NCI-H1436 treated with DMSO at 0.1 percent for 48 hours (cell line): ENCODE measurements at regions not wholly inside any gene's neighbourhood (a gene's known extent, or its start where the extent isn't known, plus 50 kb on each side); places are given as distances from the start of the nearest gene placed in this dataset.
"Not testable (repeated sequence)": the region's sequence is repeated elsewhere in the genome, so short reads cannot be mapped to it uniquely, and the experiment has no call there.

Experiments
- DNase-seq: peaks from one replicate; lab custom pipeline; 2025; lab: John Stamatoyannopoulos, UW

GRCh38 chr22:49413146-49413545, 414.5 kb downstream of the BRD1 start:
- DNase-seq, result no peak

- no peak for DNase-seq
Measured at GRCh38 chr22:49412236-49412635, 415.4 kb downstream of the BRD1 start.

GRCh38 chr22:49411236-49411635, 416.4 kb downstream of the BRD1 start:
- DNase-seq, result no peak

DNA sequence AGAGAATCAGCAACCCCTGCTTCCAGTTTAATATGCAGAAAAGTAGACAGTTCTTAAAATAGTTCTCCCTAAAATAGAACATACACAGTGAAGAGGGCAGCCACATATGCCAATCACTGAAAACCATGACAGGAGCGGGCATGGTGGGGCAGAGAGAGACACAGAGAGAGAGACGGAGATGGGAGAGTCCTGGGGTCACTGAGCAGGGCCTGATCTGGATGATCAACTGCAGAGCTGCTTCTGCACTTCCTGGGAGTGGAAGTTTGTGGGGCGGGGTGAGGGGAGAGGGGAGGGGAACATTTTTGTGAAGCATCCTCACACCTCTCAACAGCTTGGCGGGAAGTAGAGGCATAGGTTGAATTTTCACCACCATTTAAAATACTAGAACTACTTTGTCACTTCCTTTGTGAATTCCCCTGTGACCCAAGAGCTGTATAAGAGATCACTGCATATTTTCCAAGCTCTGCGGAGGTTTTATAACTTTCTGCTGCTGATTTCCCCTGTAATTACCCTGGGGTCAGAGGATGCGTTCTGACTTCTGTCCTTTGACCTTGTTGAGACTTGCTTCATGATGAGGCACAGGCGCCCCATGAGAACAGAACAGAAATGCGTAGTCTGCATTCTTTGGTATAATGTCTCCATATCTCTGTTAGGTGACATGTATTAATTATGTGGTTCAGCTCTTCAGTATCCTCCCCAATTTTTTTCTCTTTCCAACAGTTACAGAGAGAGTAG, 419.4 kb downstream of the BRD1 start:
- no peak for DNase-seq

DNA sequence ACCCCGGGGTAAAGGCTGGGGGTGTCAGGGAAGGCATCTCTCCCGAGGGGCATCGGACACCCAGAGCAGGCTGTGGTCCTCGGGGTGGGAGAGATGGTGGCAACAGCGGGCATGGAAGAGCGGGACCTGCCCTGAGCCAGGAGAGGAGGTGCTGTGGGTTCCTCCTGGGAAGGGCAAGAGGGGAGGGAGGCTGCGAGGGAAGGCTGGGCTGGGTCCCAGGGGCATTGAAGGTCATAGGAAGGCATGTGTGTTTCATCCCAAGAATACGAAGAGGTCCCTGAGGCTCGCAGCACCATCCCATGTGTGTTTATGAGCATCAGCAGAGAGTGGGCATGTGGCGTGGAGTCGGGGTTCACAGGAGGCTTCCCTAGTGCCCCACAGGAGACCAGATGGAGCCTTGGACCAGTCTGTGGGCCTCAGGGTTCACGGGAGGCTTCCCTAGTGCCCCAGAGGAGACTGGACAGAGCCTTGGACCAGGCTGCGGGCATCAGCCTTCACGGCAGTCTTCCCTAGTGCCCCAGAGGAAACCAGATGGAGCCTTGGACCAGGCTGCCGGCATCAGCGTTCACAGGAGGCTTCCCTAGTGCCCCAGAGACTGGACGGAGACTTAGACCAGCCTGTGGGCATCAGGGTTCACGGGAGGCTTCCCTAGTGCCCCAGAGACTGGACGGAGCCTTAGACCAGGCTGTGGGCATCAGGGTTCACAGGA, 420.6 kb downstream of the BRD1 start:
- DNase-seq, result no peak

DNA sequence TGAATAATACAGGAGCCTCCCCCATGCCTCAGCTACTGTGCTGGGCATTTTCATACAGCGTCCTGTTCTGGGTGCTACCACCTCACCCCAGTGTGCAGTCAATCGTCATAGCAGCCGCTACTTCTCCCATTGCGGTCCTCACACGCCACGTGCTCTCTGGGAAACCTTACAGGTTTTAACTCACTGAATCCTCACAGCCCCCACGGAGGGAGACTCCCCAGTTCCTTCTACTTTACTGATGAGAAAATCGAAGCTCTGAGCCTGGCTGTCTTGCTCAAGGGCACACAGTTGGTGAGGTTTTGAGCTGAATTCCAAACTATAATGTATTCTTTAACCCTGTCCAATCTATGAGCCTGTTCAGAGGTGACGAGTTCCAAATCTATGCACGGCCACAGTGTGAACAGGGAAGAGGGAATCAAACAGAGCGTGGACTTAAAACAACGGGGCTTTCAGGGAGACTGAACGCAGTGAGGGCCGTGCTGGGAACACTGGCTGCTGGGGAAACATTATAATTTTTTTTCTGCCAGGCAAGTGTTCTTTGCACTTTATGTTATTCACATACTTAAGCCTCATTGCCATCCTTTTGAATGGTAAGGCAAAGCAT, 421.5 kb downstream of the BRD1 start:
- no peak for DNase-seq

DNA sequence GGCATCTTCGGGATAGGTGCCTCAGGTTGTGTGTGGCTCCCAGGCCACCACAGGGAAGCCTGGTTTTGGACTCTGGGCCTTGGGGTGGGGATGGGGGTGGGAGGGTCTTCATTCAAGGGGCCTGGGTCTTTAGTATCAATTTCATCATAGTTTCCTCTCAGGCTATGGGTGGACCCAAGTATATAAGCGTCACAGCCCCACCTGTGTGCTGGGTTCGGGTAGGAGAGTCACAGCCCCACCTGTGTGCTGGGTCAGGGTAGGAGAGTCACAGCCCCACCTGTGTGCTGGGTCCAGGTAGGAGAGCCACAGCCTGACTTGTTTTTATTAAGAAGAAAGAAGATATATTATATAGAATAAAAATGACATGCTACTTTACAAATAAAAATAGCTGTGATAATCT, 422.1 kb downstream of the BRD1 start:
- no peak for DNase-seq

- DNase-seq, result no peak
Measured at GRCh38 chr22:49404576-49405241, 423.0 kb downstream of the BRD1 start.

DNA sequence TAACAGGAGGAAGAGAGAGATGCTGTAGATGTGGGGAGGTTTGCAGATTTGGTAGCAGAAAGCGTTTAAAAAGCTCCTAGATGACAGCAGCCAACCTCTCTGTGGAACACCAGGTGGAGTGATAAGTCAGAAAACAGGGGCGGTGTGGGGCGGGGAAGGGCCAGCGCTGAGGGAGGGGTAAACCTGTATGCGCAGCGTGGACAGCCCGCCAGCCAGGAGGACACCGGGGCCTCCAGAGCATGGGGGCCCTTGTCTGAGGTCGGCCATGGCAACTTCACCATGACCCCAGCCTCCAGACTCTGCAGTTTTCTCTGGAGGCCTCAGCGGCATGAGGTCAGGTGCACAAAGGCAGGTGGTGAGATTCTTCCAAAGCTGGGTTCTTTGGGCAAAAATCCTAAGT, 423.7 kb downstream of the BRD1 start:
- no peak for DNase-seq

GRCh38 chr22:49403102-49403501, 424.6 kb downstream of the BRD1 start:
- DNase-seq, result no peak

GRCh38 chr22:49402169-49402568, 425.5 kb downstream of the BRD1 start:
- DNase-seq, result no peak

DNA sequence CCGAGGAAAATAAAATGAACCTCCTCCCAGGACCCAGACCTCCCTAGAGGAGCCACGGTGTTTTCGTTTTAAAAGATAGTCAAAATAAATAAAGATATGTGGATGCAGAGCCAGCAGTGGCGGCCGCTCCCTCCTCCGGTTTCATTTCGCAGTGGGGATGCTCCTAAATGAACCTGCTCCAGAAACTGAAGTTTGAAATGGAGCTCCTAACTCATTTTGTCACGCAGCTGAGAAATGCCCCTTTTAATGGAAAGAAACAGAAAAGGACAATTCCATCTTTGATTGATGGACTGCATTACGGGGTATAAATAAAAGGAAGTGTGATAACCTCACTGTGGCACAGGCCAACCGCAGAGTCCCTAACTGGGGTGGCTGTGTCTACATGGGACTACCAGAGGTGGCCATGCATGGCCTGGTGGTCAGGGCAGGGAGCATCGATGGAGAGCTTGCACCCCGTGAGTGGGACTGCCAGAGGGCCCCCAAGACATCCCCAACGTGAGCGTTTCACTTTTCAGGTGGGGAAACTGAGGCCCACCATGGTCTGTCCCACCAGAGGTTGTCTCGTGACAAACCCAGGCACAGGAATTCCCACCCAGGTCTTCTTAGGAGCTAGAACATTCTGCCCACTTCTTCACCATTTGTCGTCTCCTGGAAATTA, 426.6 kb downstream of the BRD1 start:
- no peak for DNase-seq

DNA sequence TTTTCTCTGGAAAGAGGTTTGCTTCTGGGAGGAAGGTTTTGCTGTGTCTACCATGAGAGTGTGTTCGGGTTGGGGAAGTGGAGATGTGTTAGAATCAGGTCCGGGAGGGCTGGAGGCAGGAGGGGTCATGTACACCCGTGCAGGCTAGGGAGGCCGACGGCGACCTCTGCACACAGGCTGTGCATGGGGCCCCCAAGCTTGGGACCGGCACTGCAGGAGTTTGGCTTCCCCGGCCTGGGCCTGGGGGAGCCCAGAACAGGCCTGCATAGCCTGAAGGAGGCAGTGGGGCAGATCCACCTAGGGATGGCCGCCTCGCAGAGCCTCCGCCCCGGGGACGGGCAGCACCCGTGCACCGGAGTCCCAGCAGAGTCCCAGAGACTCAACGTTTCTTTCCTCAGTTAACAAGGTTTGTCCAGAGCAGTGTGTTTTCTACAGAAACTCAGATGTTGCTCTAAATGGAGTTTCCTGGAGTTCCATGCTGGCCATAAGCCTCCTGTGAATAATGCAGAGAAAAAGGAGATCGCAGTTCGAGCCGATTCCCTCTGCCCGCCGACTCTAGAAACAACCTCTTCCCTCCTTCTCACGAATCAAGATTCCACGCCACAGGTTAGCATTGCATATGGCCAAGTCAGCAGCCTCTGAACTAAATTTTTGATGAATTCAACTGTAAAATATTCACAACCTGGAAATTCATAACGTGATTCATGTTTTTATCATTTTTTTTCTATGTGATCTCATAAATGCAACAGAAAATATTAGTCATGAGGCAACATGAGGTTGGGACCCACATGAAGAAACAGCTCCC, 427.3 kb downstream of the BRD1 start:
- DNase-seq, result no peak

DNA sequence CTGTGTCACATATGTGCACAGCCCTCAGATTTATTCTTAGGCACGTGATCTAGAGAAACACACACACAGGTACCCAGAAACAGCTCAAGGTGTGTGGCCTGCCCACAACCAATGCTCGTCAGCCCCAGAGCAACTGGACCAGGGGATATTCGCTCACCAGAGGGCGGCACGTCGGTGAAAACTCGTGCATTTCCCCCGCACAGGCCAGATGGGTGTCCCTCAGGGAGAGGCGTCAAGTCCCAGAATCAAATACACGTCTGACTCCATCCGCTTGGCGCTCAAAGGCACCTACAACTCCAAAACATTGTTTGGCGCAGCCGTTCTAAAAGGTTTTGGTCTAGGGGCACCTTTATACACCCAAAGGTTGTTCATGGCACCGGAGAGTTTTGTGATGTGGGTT, 429.0 kb downstream of the BRD1 start:
- DNase-seq, result no peak

DNA sequence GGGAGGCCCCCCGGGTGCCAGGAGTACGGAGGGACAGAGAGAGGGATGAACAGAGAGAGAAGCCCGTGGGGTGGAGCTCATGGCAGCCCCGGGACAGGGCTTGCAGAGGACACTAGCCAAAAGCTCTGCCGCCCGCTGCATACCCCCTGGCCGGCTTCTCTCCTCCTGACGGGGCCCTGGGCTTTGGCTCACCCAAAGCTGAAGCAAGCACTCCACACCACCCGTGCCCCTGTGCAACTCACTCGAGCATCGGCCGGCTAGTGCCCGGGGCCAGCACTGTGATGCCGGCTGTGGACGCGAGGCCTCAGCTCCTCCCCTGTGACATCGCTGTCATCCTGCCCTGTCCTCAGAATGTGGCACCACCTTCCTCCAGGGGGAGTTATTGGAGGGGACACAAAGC, 429.6 kb downstream of the BRD1 start:
- DNase-seq, result no peak

DNA sequence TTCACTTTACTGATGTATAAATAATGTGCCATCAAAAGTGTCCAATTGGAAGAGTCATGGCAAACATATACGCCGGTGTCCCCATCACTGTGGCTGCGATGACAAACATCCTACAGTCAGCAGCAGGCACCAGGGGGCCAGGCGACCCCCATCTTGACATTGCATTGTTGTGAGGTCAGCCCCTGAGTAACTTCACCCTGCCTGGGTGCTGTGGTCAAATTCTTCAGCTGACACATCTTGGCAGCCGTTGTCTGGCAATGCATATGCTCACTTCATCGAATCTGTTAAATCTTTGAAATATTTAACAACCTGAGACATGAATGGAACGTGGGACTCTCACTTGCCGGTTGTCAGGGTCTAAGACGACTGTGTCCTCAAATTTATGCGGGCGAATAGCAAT, 430.9 kb downstream of the BRD1 start:
- DNase-seq, result no peak

DNA sequence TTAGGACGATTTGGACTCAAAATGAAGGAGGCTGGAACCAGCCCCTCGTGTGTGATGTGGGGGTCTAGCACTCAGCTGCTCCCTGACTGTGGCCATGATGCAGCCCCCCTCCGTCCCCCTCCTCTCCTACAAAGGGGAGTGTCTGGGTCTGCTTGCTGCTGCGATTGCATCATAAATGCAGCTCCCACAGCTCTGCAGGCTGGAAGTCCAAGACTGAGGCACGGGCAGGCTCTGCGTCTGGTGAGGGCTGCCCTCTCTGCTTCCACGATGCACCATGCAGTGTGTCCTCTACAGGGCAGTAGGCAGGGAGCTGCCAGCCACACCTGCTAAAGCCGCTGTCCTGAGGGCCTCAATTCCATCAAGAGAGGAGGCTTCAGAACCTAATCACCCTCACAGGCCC, 432.1 kb downstream of the BRD1 start:
- DNase-seq, result no peak

DNA sequence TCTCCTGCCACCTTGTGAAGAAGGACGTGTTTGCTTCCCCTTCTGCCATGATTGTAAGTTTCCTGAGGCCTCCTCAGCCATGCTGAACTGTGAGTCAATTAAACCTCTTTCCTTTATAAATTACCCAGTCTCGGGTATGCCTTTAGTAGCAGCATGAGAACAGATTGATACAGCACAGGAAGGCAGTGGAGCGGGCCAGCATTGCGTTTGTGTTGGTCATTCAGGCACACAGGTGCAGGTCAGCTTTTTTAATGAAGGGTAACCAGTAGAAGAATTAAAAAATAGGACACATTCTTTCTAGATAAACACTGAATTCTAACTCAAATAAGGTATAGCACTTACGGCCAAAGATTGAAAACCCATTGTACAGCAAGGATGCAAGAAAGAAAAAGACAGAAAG, 432.6 kb downstream of the BRD1 start:
- not testable (repeated sequence) for DNase-seq

GRCh38 chr22:49394116-49394785, 433.4 kb downstream of the BRD1 start:
- DNase-seq, result no peak

GRCh38 chr22:49393526-49393925, 434.1 kb downstream of the BRD1 start:
- DNase-seq, result no peak
